Skin of body (tissue), 1 donor: ENCODE measurements at regions not wholly inside any gene's neighbourhood (a gene's known extent, or its start where the extent isn't known, plus 50 kb on each side); places are given as distances from the start of the nearest gene placed in this dataset.
"Not testable (repeated sequence)": the region's sequence is repeated elsewhere in the genome, so short reads cannot be mapped to it uniquely, and the experiment has no call there.

Experiments used
- DNase-seq: peaks from one replicate; lab custom pipeline; 2025; lab: John Stamatoyannopoulos, UW

- DNase-seq = no peak
These were observed 79.0 kb upstream of the ZNF217 start for GRCh38 chr20:53672484-53673129.

- no peak for DNase-seq
These were observed 77.7 kb upstream of the ZNF217 start for GRCh38 chr20:53671370-53671769.

GRCh38 chr20:53669517-53670313 is 76.1 kb upstream of the ZNF217 start:
- DNase-seq = not testable (repeated sequence)

- no peak for DNase-seq
These were observed 75.4 kb upstream of the ZNF217 start for GRCh38 chr20:53668992-53669391.

- DNase-seq = no peak
These were observed 72.5 kb upstream of the ZNF217 start for GRCh38 chr20:53666144-53666543.

GRCh38 chr20:53664121-53664520 is 70.5 kb upstream of the ZNF217 start:
- DNase-seq = no peak

- not testable (repeated sequence) for DNase-seq
These were observed 69.9 kb upstream of the ZNF217 start for GRCh38 chr20:53663521-53663920.

- no peak for DNase-seq
These were observed 69.0 kb upstream of the ZNF217 start for GRCh38 chr20:53662595-53662994.

GRCh38 chr20:53660947-53661381 is 67.3 kb upstream of the ZNF217 start:
- peak; percentile 70 for DNase-seq

GRCh38 chr20:53660078-53660909 is 66.7 kb upstream of the ZNF217 start:
- peak; percentile 74 for DNase-seq

GRCh38 chr20:53658973-53659372 is 65.3 kb upstream of the ZNF217 start:
- no peak for DNase-seq

GRCh38 chr20:53658322-53658721 is 64.7 kb upstream of the ZNF217 start:
- no peak for DNase-seq

- no peak for DNase-seq
These were observed 64.1 kb upstream of the ZNF217 start for GRCh38 chr20:53657732-53658131.

- no peak for DNase-seq
These were observed 63.6 kb upstream of the ZNF217 start for GRCh38 chr20:53657279-53657678.

- DNase-seq = no peak
These were observed 62.9 kb upstream of the ZNF217 start for GRCh38 chr20:53656293-53657202.

GRCh38 chr20:53655625-53656292 is 62.1 kb upstream of the ZNF217 start:
- DNase-seq = no peak

- no peak for DNase-seq
These were observed 61.4 kb upstream of the ZNF217 start for GRCh38 chr20:53654932-53655624.

- DNase-seq = not testable (repeated sequence)
These were observed 60.9 kb upstream of the ZNF217 start for GRCh38 chr20:53654521-53654920.

GRCh38 chr20:53652859-53653517 is 59.3 kb upstream of the ZNF217 start:
- no peak for DNase-seq
